SK-N-MC (cell line): ENCODE measurements at regions not wholly inside any gene's neighbourhood (a gene's known extent, or its start where the extent isn't known, plus 50 kb on each side); places are given as distances from the start of the nearest gene placed in this dataset.

ENCODE experiments used
- EZH2 ChIP-seq: fragments of 200-600 bp; sonication (generic); IDR thresholded peaks from one replicate; pipeline ENCODE4 v1.6.1; 2017; ENCODE audit warnings: antibody characterized with exemption
- FOXP2 ChIP-seq: optimal IDR thresholded peaks from 2 replicates; pipeline ENCODE3; 2011; ENCODE audit warnings: mild to moderate bottlenecking, moderate library complexity; ENCODE audit not compliant: insufficient read depth; ENCODE audit errors: extremely low read length, control extremely low read depth

DNA sequence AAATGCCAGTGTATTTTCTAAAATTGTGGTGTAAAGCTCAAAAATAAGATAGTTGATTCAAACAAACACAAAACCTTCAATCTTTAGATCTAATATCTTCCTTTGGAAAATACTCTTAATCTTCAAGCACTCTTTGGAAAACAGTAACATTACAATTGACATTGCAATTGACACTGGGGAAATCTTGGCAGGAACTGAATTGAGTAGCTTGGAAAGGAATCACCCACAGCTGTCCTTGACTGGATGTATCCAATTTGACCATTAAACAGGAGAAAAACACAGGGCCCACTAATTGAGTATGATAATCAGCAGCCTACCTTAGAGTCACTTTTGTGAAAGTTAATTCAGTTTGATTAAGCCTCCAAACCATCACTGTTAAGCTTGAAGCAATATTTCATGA is 776.7 kb downstream of the DTWD2 start:
- TF ChIP-seq EZH2 (no peak), FOXP2 (no peak)
